ENCODE measurements at regions not wholly inside any gene's neighbourhood (a gene's known extent, or its start where the extent isn't known, plus 50 kb on each side); places are given as distances from the start of the nearest gene placed in this dataset.
A peak's percentile ranks its signal among the peaks of the same experiment; 100 is the strongest.

DNA sequence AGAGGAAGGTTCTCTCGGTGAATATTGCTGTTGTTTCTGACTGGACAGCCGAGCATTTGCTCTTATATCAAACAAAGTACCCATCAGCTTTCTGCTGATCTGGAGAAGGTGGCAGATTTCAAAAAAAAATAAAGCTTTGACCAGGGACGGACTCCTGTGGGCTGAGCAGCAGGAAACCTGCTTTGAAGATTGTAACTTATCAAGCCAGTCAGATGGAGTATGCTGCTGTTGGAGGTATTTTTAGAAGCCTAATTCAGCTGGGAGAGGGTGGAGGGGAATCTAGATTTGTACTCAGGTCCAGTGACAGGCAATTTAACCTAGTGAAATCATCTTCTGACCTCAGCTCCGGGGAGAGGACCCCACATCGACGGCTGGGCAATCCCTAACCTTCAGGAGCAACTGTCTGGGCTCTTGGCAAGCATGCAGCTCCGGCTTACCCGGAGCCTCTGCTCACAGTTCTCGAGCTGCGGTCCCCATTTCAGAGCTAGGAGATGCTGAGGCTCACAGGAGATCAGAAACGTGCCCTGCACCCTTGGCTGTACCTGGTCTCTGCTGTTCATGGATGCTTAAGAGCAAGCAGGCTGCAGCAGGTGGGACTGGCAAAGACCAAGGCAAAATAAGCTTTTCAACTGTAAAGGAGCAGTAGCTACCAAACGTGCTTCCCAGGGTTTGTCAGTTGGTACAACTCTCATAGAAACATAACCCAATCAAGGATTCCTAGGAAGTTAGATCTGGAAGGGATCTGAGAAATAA is 89.3 kb upstream of the ST8SIA2 start:
- FAIRE-seq: no peak
- Histone ChIP-seq H3K27ac (ENCODE audit: low read depth in 2 of 2, low read length in 2 of 2) (no peak overlapping the region), H3K4me3 (ENCODE audit: low read length in 3 of 3) (no peak overlapping the region)

DNA sequence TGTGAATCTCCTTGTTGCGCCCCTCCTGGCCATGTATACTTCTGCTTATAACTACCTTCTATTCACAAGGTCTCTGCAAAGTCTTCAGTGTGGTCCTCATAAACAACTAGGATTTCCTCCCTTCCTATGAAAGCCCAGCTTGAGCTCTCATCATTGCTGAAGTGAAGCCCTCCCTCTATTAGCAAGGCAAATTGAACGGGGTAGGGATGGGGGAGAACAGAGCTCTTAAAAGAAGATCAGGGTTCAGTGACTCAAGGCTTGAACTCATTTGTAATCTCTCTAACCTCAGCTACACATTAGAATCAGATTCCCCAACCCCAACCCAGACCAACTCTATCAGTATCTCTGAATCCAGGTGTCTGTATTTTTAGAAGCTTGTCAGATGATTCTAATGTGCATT is 88.3 kb upstream of the ST8SIA2 start:
- Histone ChIP-seq H3K27ac (ENCODE audit: low read depth in 2 of 2, low read length in 2 of 2) (no peak overlapping the region), H3K9ac (ENCODE audit: low read length in 3 of 3) (no peak overlapping the region), H3K4me3 (ENCODE audit: low read length in 3 of 3) (no peak overlapping the region), H3K9me3 (ENCODE audit: control insufficient read depth in 2 of 3, insufficient read depth in 1 of 3, low read length in 3 of 3) (no peaks in the 10 kb centered on the region), H3K4me1 (ENCODE audit: control insufficient read depth in 2 of 3, insufficient read depth in 2 of 3, low read depth in 1 of 3, low read length in 3 of 3) (no peaks in the 10 kb centered on the region), H3K27me3 (ENCODE audit: control insufficient read depth, insufficient read depth, low read length) (no peaks in the 10 kb centered on the region), H3K36me3 (ENCODE audit: control insufficient read depth in 2 of 3, insufficient read depth in 3 of 3, low read length in 3 of 3) (no peaks in the 10 kb centered on the region)
- DNase-seq (peak in 1 of 5 donors; percentile 9), FAIRE-seq (no peak)
- intact Hi-C loops (cut with DNase I): no loop called here
- TF ChIP-seq, protein P1, sequence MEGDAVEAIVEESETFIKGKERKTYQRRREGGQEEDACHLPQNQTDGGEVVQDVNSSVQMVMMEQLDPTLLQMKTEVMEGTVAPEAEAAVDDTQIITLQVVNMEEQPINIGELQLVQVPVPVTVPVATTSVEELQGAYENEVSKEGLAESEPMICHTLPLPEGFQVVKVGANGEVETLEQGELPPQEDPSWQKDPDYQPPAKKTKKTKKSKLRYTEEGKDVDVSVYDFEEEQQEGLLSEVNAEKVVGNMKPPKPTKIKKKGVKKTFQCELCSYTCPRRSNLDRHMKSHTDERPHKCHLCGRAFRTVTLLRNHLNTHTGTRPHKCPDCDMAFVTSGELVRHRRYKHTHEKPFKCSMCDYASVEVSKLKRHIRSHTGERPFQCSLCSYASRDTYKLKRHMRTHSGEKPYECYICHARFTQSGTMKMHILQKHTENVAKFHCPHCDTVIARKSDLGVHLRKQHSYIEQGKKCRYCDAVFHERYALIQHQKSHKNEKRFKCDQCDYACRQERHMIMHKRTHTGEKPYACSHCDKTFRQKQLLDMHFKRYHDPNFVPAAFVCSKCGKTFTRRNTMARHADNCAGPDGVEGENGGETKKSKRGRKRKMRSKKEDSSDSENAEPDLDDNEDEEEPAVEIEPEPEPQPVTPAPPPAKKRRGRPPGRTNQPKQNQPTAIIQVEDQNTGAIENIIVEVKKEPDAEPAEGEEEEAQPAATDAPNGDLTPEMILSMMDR (IDR thresholded peaks at IDR 0.05; ENCODE audit: borderline replicate concordance, extremely low read depth, insufficient read depth): no peak

More for the DNA sequence above, 89.3 kb upstream of the ST8SIA2 start:
- no peaks in the 10 kb centered on the region for H3K4me1 ChIP-seq (ENCODE audit: control insufficient read depth in 2 of 3, insufficient read depth in 2 of 3, low read depth in 1 of 3, low read length in 3 of 3)
- no peaks in the 10 kb centered on the region for H3K27me3 ChIP-seq (ENCODE audit: control insufficient read depth, insufficient read depth, low read length)
- H3K36me3 ChIP-seq (ENCODE audit: control insufficient read depth in 2 of 3, insufficient read depth in 3 of 3, low read length in 3 of 3): no peaks in the 10 kb centered on the region
- DNase-seq: no peak
- TF ChIP-seq, protein P1 (IDR thresholded peaks at IDR 0.05; ENCODE audit: borderline replicate concordance, extremely low read depth, insufficient read depth): no peak
- no peak overlapping the region for H3K9ac ChIP-seq (ENCODE audit: low read length in 3 of 3)
- intact Hi-C loops (cut with DNase I): no loop called here
- H3K9me3 ChIP-seq (ENCODE audit: control insufficient read depth in 2 of 3, insufficient read depth in 1 of 3, low read length in 3 of 3): no peaks in the 10 kb centered on the region

DNA sequence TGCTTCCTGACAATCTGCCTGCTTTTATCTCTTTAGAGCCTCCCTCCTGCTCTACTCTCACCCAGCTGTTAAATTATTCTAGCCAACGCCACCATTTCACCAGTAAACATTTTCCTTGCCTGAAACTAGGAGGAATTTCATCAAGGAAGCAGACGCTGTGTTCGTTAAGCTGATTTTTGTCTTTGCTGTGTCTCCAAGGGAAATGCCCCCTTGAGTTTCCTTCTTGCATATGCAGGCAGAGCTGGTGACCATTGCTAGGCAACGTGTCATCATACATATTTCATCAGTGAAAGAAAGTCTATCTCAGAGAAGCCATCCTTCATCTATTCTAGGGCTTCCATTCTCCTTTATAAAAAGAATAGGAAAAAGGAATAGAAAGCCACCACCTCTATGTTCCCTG is 87.0 kb upstream of the ST8SIA2 start:
- H3K36me3 ChIP-seq (ENCODE audit: control insufficient read depth in 2 of 3, insufficient read depth in 3 of 3, low read length in 3 of 3): no peaks in the 10 kb centered on the region
- H3K27me3 ChIP-seq (ENCODE audit: control insufficient read depth, insufficient read depth, low read length): no peaks in the 10 kb centered on the region
- no peak overlapping the region for H3K4me3 ChIP-seq (ENCODE audit: low read length in 3 of 3)
- no peak overlapping the region for H3K27ac ChIP-seq (ENCODE audit: low read depth in 2 of 2, low read length in 2 of 2)
- H3K4me1 ChIP-seq (ENCODE audit: control insufficient read depth in 2 of 3, insufficient read depth in 2 of 3, low read depth in 1 of 3, low read length in 3 of 3): no peaks in the 10 kb centered on the region
- no peak overlapping the region for H3K9ac ChIP-seq (ENCODE audit: low read length in 3 of 3)
- FAIRE-seq (no peak), DNase-seq (peak in 2 of 5 donors; percentile 21 to 33)
- no peaks in the 10 kb centered on the region for H3K9me3 ChIP-seq (ENCODE audit: control insufficient read depth in 2 of 3, insufficient read depth in 1 of 3, low read length in 3 of 3)
- TF ChIP-seq, protein P1 (IDR thresholded peaks at IDR 0.05; ENCODE audit: borderline replicate concordance, extremely low read depth, insufficient read depth): no peak
- intact Hi-C loops (cut with DNase I): no loop called here

Data from kidney (tissue), 13 donors.